Loucy (cell line): ENCODE measurements at regions not wholly inside any gene's neighbourhood (a gene's known extent, or its start where the extent isn't known, plus 50 kb on each side); places are given as distances from the start of the nearest gene placed in this dataset.

Experiments used
- H2AFZ ChIP-seq: fragments of 200-600 bp; sonication (generic); 2 replicates; pipeline ENCODE4 v1.6.0; 2016; ENCODE audit warnings: antibody characterized with exemption, mild to moderate bottlenecking, low read length, moderate library complexity
- H3F3A ChIP-seq: fragments of 200-600 bp; 2 replicates; pipeline ENCODE4 v1.6.0; 2016; ENCODE audit warnings: antibody characterized with exemption, low read depth, mild to moderate bottlenecking
- H3K27me3 ChIP-seq: fragments of 200-600 bp; sonication (generic); 2 replicates; pipeline ENCODE4 v1.6.1; 2014; ENCODE audit warnings: low read length, mild to moderate bottlenecking; ENCODE audit not compliant: insufficient read depth, poor library complexity, severe bottlenecking
- H3K36me3 ChIP-seq: fragments of 200-600 bp; sonication (generic); 2 replicates; pipeline ENCODE4 v1.6.1; 2016; ENCODE audit warnings: low read length; ENCODE audit not compliant: insufficient read depth
- H3K4me1 ChIP-seq: fragments of 200-600 bp; sonication (generic); 2 replicates; pipeline ENCODE4 v1.5.1; 2014; ENCODE audit warnings: low read length, mild to moderate bottlenecking; ENCODE audit not compliant: insufficient read depth, poor library complexity, severe bottlenecking
- H3K4me2 ChIP-seq: fragments of 200-600 bp; sonication (generic); 2 replicates; pipeline ENCODE4 v1.6.0; 2014; ENCODE audit warnings: antibody characterized with exemption, low read length, low read depth, mild to moderate bottlenecking; ENCODE audit not compliant: poor library complexity, severe bottlenecking
- H3K4me3 ChIP-seq: fragments of 200-600 bp; sonication (generic); 2 replicates; pipeline ENCODE4 v1.5.1; 2014; ENCODE audit warnings: low read length, mild to moderate bottlenecking, mixed read lengths; ENCODE audit not compliant: poor library complexity, severe bottlenecking
- H3K79me2 ChIP-seq: fragments of 200-600 bp; sonication (generic); 2 replicates; pipeline ENCODE4 v1.6.1; 2014; ENCODE audit warnings: low read length; ENCODE audit not compliant: insufficient read depth
- H3K9ac ChIP-seq: fragments of 200-600 bp; sonication (generic); 2 replicates; pipeline ENCODE4 v1.6.0; 2014; ENCODE audit warnings: mild to moderate bottlenecking, low read depth, low read length, moderate library complexity; ENCODE audit not compliant: poor library complexity, severe bottlenecking
- H3K9me2 ChIP-seq: fragments of 200-600 bp; sonication (generic); replicated peaks from 2 replicates; pipeline ENCODE4 v1.6.1; 2016; ENCODE audit warnings: low read depth, low read length, mixed read lengths
- H3K9me3 ChIP-seq: fragments of 200-600 bp; sonication (generic); 2 replicates; pipeline ENCODE4 v1.6.1; 2014; ENCODE audit warnings: mild to moderate bottlenecking, antibody characterized with exemption, low read length, low read depth; ENCODE audit not compliant: insufficient read depth
- H4K20me1 ChIP-seq: fragments of 200-600 bp; sonication (generic); 2 replicates; pipeline ENCODE4 v1.6.0; 2014; ENCODE audit warnings: antibody characterized with exemption, low read length, mild to moderate bottlenecking; ENCODE audit not compliant: insufficient read depth, poor library complexity, severe bottlenecking
- EZH2phosphoT487 ChIP-seq: fragments of 200-600 bp; IDR thresholded peaks from 2 replicates; pipeline ENCODE4 v1.6.1; 2018; ENCODE audit warnings: antibody characterized with exemption, mild to moderate bottlenecking, moderate library complexity, borderline replicate concordance
- TF ChIP-seq, protein P1 (sequence below): fragments of 200-600 bp; sonication (generic); conservative IDR thresholded peaks from 2 replicates; pipeline ENCODE4 v1.5.1; 2014; ENCODE audit warnings: mild to moderate bottlenecking, antibody characterized with exemption, low read length

DNA sequence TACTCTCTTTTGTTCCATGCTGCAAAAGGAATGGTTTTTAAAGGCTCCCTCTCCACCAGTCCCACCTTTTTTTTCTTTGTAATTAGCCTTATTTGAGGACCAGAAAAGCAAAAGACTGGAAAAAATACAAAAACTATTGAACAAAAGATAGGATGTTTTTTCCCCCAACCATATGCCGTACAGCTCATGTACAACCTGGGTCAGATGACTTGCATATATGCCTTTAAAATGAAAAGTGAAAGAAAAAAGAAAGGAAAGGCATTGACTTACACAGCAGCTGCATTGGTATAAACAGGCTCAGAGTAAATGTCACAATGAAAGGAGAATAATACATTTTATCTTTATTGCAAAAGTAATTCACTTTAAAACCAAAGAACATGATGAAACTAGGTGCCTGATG lies 69.5 kb upstream of the CMC1 start:
- Histone ChIP-seq H3K4me1 (peaks cover 8% of the 10 kb centered on the region), H3K79me2 (no peaks in the 10 kb centered on the region), H3K9me2 (no peaks in the 10 kb centered on the region), H3K9me3 (no peaks in the 10 kb centered on the region), H3K36me3 (no peaks in the 10 kb centered on the region), H2AFZ (peak overlapping the region; percentile 91), H3K4me3 (peak overlapping the region; percentile 37), H3F3A (no peaks in the 10 kb centered on the region), H3K9ac (peak overlapping the region; percentile 44), H3K27me3 (no peaks in the 10 kb centered on the region), H3K4me2 (peak overlapping the region; percentile 64), H4K20me1 (no peaks in the 10 kb centered on the region)
- TF ChIP-seq EZH2phosphoT487: no peak
- TF ChIP-seq, protein P1, sequence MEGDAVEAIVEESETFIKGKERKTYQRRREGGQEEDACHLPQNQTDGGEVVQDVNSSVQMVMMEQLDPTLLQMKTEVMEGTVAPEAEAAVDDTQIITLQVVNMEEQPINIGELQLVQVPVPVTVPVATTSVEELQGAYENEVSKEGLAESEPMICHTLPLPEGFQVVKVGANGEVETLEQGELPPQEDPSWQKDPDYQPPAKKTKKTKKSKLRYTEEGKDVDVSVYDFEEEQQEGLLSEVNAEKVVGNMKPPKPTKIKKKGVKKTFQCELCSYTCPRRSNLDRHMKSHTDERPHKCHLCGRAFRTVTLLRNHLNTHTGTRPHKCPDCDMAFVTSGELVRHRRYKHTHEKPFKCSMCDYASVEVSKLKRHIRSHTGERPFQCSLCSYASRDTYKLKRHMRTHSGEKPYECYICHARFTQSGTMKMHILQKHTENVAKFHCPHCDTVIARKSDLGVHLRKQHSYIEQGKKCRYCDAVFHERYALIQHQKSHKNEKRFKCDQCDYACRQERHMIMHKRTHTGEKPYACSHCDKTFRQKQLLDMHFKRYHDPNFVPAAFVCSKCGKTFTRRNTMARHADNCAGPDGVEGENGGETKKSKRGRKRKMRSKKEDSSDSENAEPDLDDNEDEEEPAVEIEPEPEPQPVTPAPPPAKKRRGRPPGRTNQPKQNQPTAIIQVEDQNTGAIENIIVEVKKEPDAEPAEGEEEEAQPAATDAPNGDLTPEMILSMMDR: no peak

DNA sequence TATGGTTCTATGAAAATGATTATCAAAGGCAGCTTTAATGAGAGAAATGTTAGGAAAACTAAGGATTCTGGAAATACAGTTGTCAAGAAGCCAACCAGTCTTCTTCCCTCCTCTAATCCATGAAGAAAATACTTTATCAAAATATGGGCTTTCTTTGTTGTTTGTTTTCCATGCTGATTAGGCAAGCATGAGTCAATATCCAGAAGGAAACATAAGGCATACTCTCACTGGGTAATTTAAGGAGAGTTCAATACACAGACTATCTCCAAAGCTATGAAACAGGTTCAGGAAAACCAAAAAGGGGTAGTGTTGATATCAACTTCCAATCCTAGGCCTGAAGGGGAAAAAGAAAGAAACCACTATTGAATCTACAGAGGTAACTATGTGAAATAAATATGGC lies 68.7 kb upstream of the CMC1 start:
- H4K20me1 ChIP-seq: no peaks in the 10 kb centered on the region
- H3K9ac ChIP-seq: no peak overlapping the region
- H3K9me3 ChIP-seq: no peaks in the 10 kb centered on the region
- no peaks in the 10 kb centered on the region for H3F3A ChIP-seq
- peaks cover 8% of the 10 kb centered on the region for H3K4me1 ChIP-seq
- no peaks in the 10 kb centered on the region for H3K36me3 ChIP-seq
- H3K27me3 ChIP-seq: no peaks in the 10 kb centered on the region
- peak overlapping the region; percentile 91; the same call in 1 of the 2 replicates for H2AFZ ChIP-seq
- no peaks in the 10 kb centered on the region for H3K9me2 ChIP-seq
- TF ChIP-seq EZH2phosphoT487: no peak
- TF ChIP-seq, protein P1: no peak
- no peaks in the 10 kb centered on the region for H3K79me2 ChIP-seq
- H3K4me2 ChIP-seq: peak overlapping the region; percentile 64
- H3K4me3 ChIP-seq: no peak overlapping the region

DNA sequence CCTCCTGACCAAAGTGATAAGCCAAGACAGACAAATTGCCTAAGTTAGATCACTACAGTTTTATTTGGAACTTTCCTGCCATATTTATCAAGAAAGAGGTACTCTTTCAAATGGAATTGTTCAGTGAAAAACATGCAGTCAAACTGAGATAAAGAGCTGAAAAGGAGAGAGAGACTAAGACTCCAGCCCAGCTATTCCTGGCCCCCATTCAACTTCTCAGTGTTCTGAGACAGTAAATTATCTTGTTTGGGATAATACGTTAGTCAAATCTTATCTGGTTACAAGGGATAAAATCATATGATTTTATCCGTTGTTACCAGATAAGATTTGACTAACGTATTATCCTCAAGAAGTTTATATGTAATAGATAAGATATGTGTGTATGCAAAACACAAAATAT lies 67.6 kb upstream of the CMC1 start:
- H3K79me2 ChIP-seq: no peaks in the 10 kb centered on the region
- H2AFZ ChIP-seq: no peak overlapping the region
- H4K20me1 ChIP-seq: no peaks in the 10 kb centered on the region
- peaks cover 8% of the 10 kb centered on the region for H3K4me1 ChIP-seq
- no peaks in the 10 kb centered on the region for H3F3A ChIP-seq
- H3K36me3 ChIP-seq: no peaks in the 10 kb centered on the region
- H3K27me3 ChIP-seq: no peaks in the 10 kb centered on the region
- no peaks in the 10 kb centered on the region for H3K9me2 ChIP-seq
- no peak overlapping the region for H3K9ac ChIP-seq
- no peaks in the 10 kb centered on the region for H3K9me3 ChIP-seq
- H3K4me3 ChIP-seq: no peak overlapping the region
- no peak overlapping the region for H3K4me2 ChIP-seq
- no peak for TF ChIP-seq EZH2phosphoT487
- TF ChIP-seq, protein P1: no peak
